GM19452 (cell line): ENCODE measurements at regions not wholly inside any gene's neighbourhood (a gene's known extent, or its start where the extent isn't known, plus 50 kb on each side); places are given as distances from the start of the nearest gene placed in this dataset.

Experiments used
- ATAC-seq: cut with Tn5 transposase; IDR thresholded peaks from one replicate; pipeline ENCODE4 v1.9.1; 2021; ENCODE audit not compliant: unreplicated experiment

DNA sequence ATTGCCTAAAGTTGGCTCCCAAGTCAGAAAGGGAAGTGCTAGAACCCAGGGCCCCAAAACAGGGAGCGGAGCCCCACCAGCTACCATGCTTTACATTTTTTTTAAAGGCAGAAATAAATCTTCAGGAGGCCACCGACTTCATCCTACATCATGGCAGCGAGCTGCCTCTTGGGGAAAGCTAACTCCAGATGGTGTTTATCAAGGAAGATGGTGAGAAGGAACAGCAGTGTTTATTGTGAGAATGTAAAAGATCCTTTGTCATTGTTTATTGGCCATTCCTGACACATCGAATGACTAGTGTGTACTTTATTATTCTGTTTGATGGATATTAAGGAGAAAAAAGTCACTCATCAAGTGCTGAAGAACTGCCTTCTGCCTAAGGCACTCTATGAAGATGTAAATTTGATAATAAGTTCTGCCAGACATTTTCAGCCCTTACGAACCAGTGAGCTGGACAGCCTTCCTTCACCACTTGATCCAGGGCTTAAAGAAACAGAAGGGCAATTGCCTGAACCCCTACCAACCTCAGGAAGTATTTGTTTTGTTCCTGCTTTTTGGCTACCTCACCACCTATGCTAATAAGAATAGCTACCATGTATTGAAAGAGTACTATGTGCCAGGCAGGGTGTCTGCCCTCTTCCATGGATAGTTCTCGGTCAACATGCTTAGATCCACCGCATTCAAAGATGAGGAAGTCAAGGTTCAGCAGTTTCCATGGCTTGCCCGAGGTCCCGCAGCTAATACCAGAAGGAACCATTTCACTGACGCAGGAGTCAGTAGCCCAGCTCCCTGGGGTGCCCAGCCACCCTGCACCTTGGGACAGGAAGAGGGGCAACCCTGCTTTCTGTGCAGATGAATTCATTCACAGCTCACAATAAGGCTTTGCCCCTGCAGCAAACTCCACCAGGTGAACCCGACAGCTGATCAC lies 194.7 kb upstream of the RREB1 start:
- ATAC-seq: no peak

DNA sequence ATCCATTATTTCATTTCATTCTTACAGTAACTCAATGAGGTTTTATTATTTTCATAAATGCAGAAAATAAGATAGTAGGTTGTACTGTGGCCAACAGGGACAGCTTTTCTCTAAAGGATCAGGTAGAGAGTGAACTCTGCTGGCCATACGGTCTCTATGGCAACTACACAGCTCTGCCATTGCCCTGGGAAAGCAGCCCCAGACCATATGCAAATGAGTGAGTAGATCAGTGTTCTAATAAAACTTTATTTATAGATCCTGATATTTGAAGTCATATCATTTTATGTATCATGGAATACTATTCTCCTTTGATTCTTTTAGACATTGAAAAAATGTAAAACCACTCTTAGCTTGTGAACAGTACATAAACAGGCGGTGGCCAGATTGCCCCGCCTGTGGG lies 192.5 kb upstream of the RREB1 start:
- no peak for ATAC-seq

GRCh38 chr6:6915813-6916547 lies 191.8 kb upstream of the RREB1 start:
- ATAC-seq: no peak

DNA sequence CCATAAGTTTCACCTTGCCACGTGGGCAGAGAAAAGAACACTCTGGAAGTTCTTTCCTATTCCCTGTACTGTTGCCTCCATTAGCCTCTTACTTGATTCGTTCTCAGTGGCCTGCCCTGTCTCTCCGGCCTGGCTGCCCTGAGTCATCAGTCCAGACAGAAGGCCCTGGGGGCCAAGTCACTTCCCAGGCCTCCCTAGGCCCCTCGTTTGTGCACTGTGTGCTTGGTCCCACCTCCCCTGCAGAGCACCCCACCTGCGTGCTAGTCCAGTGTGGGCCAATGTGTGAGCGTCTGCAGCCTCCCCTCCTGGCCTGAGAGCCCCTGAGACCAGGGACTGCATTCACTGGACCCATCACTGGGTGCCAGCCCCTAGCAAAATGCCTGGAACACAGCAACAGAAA lies 191.2 kb upstream of the RREB1 start:
- ATAC-seq: no peak

DNA sequence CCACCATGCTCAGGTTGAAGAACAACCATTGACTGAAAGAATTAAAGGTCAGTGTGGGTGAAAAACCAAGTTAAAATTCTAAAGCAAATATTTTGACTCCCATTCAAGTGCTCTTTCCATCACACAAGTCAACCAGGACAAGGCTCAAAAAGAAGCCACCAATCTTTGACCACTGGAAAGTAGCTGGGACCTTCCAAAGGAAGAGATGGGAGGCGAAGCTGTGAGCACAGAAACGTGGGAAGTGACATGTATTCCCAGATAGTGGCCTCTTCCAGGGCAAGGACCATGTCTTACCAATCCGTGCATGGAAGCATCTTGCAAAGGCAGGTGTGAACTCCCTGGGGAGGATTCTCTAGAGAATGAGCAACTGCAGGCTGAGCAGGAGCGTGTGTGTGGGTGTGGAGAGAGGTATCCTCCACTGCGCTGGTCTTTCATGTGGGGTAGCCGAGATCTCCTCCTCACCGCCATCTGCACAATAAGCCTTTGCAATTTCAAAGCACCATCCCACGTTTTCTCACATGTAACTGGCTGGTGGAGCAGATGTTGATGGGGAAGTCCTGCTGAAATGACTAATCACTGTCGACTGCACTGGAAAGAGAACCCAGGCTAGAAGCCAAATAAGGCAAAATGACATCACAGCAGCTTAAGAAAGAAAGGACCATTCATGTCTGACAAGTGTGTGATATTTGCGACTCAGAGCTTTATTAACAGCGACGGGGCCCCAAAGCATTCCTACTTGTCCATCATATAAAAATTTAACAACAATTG lies 189.4 kb upstream of the RREB1 start:
- peak; percentile 88 for ATAC-seq

DNA sequence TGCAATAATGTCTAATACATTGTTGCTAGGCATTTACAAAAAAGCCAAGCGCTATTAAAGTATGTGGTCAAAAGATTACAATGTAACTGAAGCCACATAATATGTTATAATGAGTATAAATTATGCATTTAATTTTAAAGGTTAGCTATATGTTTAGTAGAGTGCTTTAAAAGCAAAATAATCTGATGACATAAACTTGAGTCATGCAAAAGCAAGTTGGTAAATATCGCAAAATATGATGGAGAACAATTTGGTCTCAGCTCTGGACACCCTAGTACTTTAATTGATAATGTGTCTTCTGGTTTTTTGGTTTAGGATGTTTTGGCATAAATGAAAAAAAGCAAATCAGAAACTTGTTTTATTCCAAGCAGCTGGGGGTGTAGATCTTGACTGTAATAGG lies 188.6 kb upstream of the RREB1 start:
- no peak for ATAC-seq

GRCh38 chr6:6920114-6920986 lies 187.4 kb upstream of the RREB1 start:
- no peak for ATAC-seq

GRCh38 chr6:6920987-6921313 lies 186.8 kb upstream of the RREB1 start:
- no peak for ATAC-seq

DNA sequence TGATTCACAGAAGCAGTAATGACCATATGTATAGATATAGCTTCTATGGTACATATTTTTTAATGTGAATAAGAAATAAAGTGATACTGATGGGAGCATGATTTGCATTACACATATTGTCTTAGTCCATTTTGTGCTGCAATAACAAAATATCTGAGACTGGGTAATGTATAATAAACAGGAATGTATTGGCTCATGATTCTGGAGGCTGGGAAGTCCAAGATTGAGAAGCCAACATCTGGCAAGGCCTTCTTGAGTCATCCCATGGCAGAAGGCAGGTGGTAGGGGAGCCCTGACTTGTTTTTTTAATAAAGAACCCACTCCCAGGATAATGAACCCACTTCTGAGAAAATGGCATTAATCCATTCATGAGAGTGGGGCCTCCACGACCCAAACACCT lies 185.6 kb upstream of the RREB1 start:
- ATAC-seq: no peak

- no peak for ATAC-seq
These were observed 184.2 kb upstream of the RREB1 start for GRCh38 chr6:6923605-6924004.

DNA sequence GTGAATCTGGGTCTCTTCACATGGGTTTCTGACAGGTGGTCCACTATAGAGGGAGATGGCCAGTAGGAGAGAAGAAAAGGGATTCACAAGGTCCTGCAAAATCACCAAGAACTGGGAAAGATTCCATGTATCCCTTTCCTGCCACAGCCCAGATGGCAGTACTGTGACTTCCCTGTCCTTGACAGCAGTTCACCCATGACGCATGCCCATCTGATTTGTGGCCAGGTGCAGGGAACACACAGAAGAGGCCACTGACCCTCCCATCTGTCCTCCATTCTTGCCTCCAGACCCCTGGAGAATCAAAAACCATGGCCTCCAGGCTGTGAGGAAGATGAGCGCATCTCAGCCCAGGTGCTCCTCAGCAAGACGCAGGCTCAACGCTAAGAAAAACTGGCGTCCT lies 183.1 kb upstream of the RREB1 start:
- no peak for ATAC-seq

- ATAC-seq: no peak
These were observed 182.2 kb upstream of the RREB1 start for GRCh38 chr6:6925391-6926164.

- ATAC-seq: no peak
These were observed 180.9 kb upstream of the RREB1 start for GRCh38 chr6:6926856-6927255.

- ATAC-seq: no peak
These were observed 180.0 kb upstream of the RREB1 start for GRCh38 chr6:6927521-6928361.

GRCh38 chr6:6930223-6930880 lies 177.4 kb upstream of the RREB1 start:
- no peak for ATAC-seq

GRCh38 chr6:6931071-6932025 lies 176.4 kb upstream of the RREB1 start:
- ATAC-seq: no peak

DNA sequence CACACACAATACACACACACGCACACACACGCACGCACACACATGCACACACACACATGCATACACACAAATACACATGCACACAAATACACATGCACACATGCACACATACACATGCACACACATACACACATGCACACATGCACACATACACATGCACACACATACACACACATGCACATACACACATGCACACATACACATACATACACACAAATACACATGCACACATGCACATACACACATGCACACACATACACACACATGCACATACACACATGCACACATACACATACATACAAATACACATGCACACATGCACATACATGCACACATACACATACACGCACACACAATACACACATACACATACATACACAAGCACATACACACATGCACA lies 175.4 kb upstream of the RREB1 start:
- no peak for ATAC-seq
